Peyer's patch (tissue), 4 donors: ENCODE measurements at regions not wholly inside any gene's neighbourhood (a gene's known extent, or its start where the extent isn't known, plus 50 kb on each side); places are given as distances from the start of the nearest gene placed in this dataset.

Experiments used
- CTCF ChIP-seq, 6 experiments: fragments of 450-650 bp in 4 of 6; fragments of 200-600 bp in 2 of 6; sonication (generic) in 1 of 6; IDR thresholded peaks; one replicate each; pipeline ENCODE4 v1.5.1; 2017 to 2019; ENCODE audit warnings: antibody characterized with exemption in 6 of 6, mild to moderate bottlenecking in 3 of 6, moderate library complexity in 1 of 6
- POLR2A ChIP-seq, 2 donors: fragments of 450-650 bp; IDR thresholded peaks; one replicate each; pipeline ENCODE4 v1.5.1; 2017; ENCODE audit warnings: antibody characterized with exemption in 2 of 2, mild to moderate bottlenecking in 2 of 2, moderate library complexity in 2 of 2

GRCh38 chr7:9082203-9082602, 648.8 kb downstream of the NXPH1 start:
- TF ChIP-seq CTCF (IDR thresholded peaks at IDR 0.05): no peak
- no peak for TF ChIP-seq POLR2A (IDR thresholded peaks at IDR 0.05)
